ENCODE measurements at regions not wholly inside any gene's neighbourhood (a gene's known extent, or its start where the extent isn't known, plus 50 kb on each side); places are given as distances from the start of the nearest gene placed in this dataset.

DNA sequence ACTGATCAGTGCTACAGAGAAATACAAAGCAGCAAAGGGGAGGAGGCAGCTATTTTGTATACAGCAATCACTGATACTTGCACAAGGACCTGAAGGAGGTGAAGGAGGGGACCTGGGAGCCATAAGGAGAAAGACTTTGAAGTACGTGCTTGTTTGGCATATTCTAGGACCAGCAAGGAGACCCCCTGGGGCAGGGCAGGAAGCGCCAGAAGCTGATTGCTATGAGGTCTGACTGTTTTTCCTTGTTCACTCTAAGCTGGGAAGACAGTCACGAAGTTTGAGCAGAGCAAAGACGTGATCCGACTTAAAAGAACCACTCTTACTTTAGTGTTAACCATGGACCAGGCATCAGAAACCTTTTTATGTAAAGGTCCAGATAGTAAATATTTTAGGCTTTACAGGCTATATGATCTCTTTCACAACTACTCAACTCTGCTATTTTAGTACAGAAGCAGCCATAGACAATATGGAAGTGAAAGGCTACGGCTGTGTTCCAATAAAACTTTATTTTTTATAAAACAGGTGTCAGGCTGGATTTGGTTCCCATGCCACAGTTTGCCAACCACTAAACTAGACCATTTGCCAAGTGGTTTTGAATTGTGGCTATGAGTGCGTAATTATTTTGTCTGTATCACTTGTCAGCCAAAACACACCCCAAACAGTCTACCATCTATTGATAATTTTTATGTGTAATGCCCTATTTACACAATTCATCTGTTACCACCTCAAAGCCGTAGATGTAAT lies 217.9 kb downstream of the PRL start:
- DNase-seq = no peak

GRCh38 chr6:22079783-22080182 lies 217.1 kb downstream of the PRL start:
- no peak for DNase-seq

DNA sequence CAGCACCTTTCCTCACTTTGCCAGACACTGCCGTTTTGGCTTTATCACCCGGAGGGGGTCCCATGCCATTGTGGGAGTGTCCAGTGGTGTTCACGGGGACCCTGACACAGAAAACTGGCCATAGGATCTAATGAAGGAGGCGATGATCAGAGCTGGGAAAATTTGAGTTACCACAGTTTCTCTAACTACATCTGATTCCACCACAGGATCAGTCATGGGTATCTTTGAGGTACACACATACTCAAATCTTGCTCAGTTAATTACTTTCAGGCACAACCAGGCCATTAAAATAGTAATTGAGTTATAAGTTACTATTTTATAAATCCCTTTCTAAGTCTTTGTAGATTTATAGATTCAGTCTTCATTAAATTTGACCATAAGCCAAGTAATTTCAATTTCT lies 215.1 kb downstream of the PRL start:
- DNase-seq = no peak

DNA sequence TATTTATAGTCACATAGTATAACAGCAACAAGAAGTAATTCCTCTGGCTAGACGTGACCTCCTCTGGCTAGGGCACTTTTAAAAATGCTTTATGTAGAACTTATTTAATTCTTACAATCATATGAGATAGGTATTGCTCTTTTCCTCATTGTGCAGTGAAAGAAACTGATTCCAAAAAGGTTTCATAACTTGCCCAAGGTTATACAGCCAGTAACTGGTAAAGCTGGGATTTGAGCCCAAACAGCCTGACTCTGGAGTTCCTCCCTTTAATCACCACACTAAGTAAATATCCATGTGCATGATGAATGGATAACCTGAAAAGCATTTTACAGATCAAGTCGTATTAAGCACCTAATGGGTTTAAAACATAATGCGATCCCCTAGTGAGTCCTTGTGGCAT lies 214.6 kb downstream of the PRL start:
- no peak for DNase-seq

- no peak for DNase-seq
Observed at GRCh38 chr6:22083119-22083518, 213.7 kb downstream of the PRL start.

DNA sequence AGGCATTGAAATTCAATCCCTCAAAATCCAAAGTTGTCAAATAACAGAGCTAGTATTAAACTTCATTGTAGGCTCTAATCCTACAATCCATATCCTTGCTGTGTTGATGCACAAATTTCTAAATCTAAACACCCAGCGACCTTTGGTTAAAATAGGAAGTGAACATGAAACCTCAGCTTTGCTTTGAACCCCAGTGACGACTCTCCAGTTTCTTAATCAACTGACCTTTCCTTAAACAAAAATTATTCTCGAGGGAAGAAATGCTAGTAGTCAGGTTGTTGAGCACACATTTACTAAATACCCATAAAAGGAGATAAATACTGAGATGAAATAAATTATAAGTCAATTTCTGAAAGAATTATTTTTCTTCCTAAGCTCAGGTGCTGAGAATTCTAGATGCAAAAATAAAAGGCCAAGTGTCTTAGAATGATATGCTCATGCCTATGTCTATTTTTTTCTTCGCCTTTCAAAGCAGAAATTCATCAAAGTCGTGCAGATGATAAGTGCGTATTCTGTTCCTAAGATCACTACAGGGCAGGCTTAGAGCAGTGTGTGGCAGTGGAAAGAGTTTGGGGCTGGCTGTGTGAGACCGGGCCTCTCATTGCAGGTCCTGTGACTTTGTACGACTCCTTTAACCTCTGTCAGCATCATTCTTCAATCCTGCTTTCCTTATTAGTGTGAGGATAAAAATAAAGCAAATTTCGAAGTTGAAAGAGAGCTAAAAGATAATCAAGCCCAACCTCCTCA lies 208.7 kb downstream of the PRL start:
- no peak for DNase-seq

DNA sequence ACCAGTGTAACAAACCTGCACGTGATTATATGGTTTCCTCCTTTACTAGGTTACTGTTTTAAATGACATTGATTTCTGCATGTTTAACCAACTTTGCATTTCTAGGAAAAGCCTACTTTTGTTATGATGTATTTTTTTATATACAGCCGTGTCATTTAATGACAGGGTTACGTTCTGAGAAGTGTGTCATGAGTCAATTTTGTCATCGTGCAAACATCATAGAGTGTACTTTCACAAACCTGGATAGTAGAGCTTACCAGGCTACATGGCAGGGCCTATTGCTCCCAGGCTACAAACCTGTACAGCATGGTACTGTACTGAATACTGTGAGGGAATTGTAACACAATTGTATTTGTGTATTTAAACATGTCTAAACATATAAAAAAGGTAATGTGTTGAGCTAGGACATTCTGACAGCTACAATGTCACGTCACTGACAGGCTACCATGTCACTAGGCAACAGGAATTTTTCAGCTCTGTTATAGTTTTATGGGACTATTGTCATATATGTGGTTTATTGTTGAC lies 205.3 kb downstream of the PRL start:
- DNase-seq = no peak

DNA sequence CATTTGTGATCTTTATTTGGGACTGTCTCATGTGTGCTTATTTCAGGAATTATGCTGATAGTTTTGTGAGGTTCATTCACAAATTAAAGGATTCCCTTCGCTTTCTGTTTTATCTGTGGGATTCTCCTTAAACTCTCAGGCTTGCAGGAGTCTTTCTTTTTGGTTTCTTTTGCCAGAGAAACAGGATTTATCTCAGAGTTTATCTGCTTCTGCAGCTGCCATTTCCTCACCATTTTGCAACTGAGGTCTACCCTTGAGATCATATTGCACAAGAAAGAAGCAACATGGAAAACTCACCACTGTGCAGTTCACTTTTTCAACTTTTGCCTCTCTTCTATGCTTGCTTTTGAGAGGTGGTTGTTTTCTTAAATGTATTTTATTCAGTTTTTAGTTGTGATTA lies 201.0 kb downstream of the PRL start:
- DNase-seq = no peak

DNA sequence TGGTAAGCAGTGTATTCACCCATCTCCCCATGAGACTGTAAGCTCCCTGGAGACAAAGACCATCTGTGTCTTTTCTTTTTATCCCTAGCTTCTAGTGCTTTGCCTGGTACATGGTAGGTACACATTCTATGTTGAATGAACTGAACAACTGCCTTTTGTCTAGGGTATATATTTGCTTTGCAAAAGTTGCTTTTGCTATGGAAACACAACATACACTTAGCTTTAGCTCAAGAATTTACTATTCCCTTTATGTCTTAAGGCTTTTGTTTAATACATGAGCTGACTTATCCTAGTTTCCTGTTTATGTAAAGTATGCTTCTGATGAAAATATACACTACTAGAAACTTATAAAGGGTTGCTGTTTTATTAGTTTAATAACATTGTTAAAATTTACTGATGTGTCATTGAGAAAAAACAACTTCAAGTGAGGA lies 198.2 kb downstream of the PRL start:
- DNase-seq = no peak

DNA sequence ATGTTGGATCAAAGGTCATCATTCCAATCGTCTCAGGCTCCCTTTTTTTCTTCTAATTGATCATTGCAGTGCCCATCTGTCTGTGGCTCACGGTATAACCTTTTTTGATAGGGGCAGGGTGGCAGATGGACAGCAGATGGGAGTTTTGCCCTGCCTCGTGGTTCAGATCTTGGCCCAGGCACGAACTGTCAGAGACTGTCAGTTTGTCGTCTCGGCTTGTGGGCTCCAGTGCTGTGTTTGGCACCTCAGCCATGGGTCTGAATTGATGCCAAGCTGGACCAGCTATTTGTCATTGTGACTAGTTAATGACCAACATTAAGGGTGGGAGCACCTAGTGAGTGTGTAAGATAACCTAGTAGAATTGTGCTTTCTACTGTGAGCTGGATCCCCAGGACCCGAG lies 197.6 kb downstream of the PRL start:
- no peak for DNase-seq

GRCh38 chr6:22099923-22100322 lies 196.9 kb downstream of the PRL start:
- DNase-seq = no peak

DNA sequence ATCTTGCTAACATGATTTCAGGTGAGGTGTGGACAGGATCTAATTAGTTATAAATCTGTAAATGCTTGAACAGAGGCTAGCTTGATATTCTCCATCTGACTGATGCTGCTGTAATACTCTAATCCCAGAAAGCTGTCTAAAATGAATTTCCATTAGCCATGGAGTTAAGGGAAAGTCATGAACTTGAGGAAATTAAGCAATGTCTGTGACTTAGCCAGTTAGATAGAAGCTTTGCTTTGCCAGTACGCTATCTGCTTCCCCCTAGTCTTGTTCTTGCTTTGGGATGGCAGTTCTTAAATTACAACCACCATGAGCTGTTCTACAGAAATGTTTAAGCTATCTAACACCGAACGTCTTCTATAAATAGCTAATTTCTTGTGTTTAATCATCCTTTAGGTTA lies 195.7 kb downstream of the PRL start:
- DNase-seq = no peak

GRCh38 chr6:22102671-22103070 lies 194.2 kb downstream of the PRL start:
- DNase-seq = peak; percentile 16

DNA sequence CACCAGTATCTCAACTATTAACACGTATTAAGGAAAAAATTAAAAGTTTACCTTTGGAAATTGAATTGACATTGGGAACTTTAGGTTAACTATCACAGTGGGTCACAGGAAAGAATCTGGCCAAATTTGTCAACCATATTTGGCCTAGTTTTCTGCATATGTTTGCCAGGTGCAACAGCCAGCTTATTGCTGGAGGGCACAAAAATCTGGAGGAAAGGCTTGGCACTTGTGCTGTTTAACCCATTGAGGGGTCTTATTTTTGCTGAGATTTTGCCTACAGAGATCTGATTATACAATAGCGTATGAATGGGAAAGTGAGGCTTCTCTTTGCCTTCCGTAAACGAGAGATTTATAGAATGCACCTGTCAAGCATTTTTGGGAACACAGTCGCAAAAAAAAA lies 190.4 kb downstream of the PRL start:
- no peak for DNase-seq

DNA sequence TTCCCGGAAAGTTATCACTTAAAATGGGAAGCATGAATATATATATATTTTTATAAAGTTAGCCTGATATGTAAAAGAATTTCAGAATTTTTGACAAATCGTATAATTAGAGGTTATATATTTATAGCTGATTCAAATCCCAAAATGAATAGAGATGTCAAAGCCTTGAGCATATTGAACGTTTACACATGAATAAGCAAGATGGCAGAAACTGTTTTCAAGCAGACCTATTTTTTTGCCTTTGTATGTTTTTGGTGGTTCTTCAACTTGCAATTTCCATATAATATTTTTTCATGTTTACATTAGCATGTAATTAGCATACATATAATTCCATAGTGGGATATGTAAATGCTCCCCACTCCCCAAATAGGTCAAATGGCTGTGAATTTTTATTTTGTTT lies 189.9 kb downstream of the PRL start:
- no peak for DNase-seq

GRCh38 chr6:22108199-22108598 lies 188.6 kb downstream of the PRL start:
- no peak for DNase-seq

DNA sequence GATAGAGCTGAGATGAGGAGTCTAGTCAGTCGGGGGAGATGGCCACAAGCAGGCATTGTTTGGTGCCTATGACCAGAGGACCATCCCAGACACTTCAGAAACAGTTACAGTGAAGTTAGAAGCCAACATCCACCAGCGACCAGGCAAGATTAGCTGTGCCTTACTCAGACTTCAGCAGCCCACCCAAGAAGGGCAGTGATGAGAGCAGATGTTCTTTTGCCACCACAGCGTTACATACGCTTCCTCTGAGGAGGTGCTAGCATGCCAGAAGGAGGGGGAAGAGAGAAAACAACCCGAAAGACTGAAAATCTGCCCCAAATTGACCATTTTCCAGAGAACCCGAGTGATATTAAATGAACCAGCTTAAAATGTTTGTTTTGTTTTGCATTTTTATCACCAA lies 186.8 kb downstream of the PRL start:
- no peak for DNase-seq

DNA sequence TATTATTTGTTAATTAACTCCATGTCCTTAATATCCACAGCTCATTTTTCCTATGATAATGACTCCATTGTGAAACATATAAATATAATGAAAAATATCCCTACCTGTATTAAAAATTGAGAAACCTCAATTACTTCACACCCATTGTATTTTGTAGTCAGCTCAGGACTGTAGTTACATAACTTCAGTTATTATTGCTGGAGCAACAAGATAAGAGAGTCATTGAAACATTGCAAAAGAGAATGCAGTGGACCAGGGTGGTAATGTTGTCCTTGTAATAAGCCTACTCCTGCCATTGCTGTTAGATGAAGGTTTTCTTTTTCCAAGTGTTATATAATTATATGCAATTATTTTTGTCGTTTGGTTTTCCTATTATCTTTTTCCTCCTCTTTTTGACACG lies 184.4 kb downstream of the PRL start:
- no peak for DNase-seq

DNA sequence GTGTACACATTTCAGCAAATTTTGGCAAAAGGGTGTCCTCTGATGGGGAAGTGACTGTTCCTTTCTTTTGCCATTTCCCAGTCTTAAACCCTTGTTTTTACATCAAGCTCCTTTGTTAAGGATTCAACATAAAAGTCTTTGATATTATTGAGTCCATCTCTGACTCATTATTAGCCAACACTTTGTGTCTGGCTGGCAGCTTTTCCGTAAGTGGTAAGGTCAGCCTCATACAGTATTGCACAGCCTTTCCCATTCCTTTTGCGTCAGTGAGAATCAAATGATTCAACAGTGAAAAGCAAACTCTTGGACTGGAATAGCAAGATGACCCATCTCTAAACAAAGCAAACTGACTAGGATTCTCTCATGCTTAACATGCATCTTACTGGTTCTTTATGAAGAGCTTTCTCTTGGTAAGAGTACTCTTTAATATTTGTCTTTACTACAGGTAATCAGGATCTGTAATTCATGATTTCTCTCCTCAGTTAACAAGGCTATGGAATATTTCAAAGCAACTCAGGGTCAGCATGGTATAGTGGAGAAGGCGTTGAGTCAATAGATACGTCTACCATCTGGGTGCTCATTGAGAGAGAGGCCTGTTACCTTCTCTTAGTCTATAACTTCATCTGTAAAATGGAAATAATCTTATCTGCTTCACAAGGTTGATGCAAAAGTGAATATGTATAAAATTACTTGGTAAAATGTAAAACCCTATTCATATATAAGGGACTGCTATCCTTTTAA lies 183.6 kb downstream of the PRL start:
- DNase-seq = no peak

- no peak for DNase-seq
Observed at GRCh38 chr6:22115559-22115958, 181.3 kb downstream of the PRL start.

- DNase-seq = no peak
Observed at GRCh38 chr6:22117631-22118030, 179.2 kb downstream of the PRL start.

GRCh38 chr6:22119500-22119899 lies 177.3 kb downstream of the PRL start:
- no peak for DNase-seq

DNA sequence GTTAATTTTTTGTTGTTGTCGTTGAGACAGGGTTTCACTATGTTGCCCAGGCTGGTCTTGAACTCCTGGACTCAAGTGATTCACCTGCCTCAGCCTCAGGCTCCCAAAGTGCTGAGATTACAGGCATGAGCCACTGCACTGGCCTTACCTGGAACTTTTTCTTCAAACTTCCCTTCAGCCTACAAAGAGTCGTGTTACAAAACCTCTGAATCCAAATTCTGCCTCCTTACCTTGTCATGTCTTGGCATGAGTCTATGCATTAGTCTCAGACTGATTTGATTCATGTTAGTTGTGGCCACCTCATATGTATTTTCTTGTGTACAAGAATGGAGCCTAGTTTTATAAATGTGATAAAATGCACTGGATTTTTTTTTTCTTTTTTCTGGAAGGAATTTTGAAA lies 172.1 kb downstream of the PRL start:
- no peak for DNase-seq

GRCh38 chr6:22126910-22127309 lies 169.9 kb downstream of the PRL start:
- no peak for DNase-seq
